ENCODE measurements at regions not wholly inside any gene's neighbourhood (a gene's known extent, or its start where the extent isn't known, plus 50 kb on each side); places are given as distances from the start of the nearest gene placed in this dataset.

DNA sequence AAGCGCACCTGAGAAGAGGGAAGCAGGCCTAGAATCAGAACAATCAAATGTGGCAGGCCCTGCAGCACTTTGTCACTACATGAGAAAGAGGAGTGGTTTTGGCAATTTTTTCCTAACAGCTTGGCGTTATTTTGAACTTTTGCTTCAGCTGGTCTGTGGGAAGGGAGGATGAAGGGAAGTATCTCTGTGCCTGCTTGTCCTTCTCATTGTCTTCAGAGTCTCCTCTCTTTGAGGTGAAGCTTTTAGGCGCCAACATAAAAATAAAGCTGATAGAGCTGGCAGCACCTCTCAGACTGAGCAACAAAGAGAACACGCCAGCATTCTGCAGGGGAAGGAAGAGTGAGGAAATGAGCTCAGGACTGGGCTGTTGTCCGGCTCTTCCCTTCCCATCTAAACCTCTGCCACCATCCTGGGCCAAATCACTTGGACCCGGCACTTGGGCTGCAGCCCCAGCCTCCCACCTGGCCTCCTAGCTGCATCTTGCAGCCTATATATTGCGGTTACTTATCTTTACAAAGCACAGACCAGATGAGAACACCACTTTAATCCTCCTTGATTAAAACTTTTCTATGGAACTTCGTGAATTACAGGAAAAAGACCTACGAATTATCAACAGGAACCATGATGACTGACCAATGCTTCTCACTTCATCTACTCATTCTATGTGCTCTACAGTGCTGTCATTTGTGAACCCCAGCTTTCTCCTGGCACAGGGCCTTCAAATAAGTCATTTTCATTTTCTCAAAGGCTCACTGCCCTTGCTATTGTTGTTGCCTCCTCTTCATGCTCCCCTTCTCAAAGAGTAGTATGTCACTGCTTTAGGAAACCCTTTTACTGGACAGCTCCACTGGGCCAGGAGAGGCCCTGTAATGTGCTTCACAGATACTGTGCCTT, 476.4 kb upstream of the HS3ST1 start:
- TF ChIP-seq, protein P1, sequence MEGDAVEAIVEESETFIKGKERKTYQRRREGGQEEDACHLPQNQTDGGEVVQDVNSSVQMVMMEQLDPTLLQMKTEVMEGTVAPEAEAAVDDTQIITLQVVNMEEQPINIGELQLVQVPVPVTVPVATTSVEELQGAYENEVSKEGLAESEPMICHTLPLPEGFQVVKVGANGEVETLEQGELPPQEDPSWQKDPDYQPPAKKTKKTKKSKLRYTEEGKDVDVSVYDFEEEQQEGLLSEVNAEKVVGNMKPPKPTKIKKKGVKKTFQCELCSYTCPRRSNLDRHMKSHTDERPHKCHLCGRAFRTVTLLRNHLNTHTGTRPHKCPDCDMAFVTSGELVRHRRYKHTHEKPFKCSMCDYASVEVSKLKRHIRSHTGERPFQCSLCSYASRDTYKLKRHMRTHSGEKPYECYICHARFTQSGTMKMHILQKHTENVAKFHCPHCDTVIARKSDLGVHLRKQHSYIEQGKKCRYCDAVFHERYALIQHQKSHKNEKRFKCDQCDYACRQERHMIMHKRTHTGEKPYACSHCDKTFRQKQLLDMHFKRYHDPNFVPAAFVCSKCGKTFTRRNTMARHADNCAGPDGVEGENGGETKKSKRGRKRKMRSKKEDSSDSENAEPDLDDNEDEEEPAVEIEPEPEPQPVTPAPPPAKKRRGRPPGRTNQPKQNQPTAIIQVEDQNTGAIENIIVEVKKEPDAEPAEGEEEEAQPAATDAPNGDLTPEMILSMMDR (IDR thresholded peaks at IDR 0.05 in 2 of 3, conservative IDR thresholded peaks at IDR 0.05 in 1 of 3; ENCODE audit: borderline replicate concordance in 1 of 3, insufficient read depth in 1 of 3, low read depth in 2 of 3, low read length in 2 of 3) = no peak
- TF ChIP-seq SRF (IDR thresholded peaks at IDR 0.05; ENCODE audit: low read depth) (no peak), JUND (IDR thresholded peaks at IDR 0.05) (no peak), POLR2A (IDR thresholded peaks at IDR 0.05; ENCODE audit: borderline replicate concordance, extremely low read depth, insufficient read depth, insufficient read length) (no peak), EZH2phosphoT487 (IDR thresholded peaks at IDR 0.05; ENCODE audit: borderline replicate concordance) (no peak), SP1 (IDR thresholded peaks at IDR 0.05; ENCODE audit: low read depth) (no peak)
- TF ChIP-seq, protein P2, sequence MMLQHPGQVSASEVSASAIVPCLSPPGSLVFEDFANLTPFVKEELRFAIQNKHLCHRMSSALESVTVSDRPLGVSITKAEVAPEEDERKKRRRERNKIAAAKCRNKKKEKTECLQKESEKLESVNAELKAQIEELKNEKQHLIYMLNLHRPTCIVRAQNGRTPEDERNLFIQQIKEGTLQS (IDR thresholded peaks at IDR 0.05) = no peak
- TF ChIP-seq, protein P3, sequence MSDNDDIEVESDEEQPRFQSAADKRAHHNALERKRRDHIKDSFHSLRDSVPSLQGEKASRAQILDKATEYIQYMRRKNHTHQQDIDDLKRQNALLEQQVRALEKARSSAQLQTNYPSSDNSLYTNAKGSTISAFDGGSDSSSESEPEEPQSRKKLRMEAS (IDR thresholded peaks at IDR 0.05) = no peak
